ENCODE measurements at regions not wholly inside any gene's neighbourhood (a gene's known extent, or its start where the extent isn't known, plus 50 kb on each side); places are given as distances from the start of the nearest gene placed in this dataset.

DNA sequence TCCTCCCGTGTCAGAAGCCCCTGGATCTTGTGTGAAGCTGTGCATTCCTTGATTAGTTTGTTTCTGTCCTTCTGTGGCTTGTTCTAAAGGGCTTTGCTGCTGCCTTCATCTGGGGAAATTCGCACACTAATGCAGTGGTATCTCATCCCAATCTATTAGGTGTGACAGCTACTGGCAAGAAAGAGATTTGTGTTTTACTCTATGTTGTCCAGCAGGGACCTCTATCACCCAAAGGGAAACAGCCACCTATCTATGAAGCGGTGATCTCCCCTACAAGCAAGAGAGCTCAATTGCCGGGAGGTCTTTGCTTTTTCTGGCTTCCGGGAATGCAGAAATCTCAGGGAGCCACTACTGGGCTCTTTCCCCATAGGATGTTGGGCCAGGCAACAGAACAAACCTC, 151.8 kb downstream of the NRN1 start:
- no peak for TF ChIP-seq CTCF (IDR thresholded peaks at IDR 0.05)
- no peak for TF ChIP-seq ZFX (IDR thresholded peaks at IDR 0.05; ENCODE audit: borderline replicate concordance)

Measured in 22Rv1 (cell line).